BE2C (cell line): ENCODE measurements at regions not wholly inside any gene's neighbourhood (a gene's known extent, or its start where the extent isn't known, plus 50 kb on each side); places are given as distances from the start of the nearest gene placed in this dataset.

Experiments
- DNase-seq: peaks from one replicate; pipeline ENCODE4 v3.0.0-alpha.2; 2020
- H3K27me3 ChIP-seq: fragments of 250-450 bp; sonication (Bioruptor Pico); 2 replicates; pipeline ENCODE4 v1.5.1; 2020; ENCODE audit warnings: mild to moderate bottlenecking
- H3K36me3 ChIP-seq: fragments of 250-450 bp; sonication (Bioruptor Pico); 2 replicates; pipeline ENCODE4 v1.5.1; 2020; ENCODE audit warnings: mild to moderate bottlenecking
- H3K4me1 ChIP-seq: fragments of 250-450 bp; sonication (Bioruptor Pico); 2 replicates; pipeline ENCODE4 v1.5.1; 2020
- H3K4me3 ChIP-seq: 2 replicates; pipeline ENCODE4 v1.5.1; 2011; ENCODE audit warnings: low read depth, low read length
- H3K9me3 ChIP-seq: fragments of 250-450 bp; sonication (Bioruptor Pico); 2 replicates; pipeline ENCODE4 v1.5.1; 2020
- CTCF ChIP-seq: IDR thresholded peaks from 2 replicates; pipeline ENCODE4 v1.5.1; 2012; ENCODE audit warnings: mild to moderate bottlenecking, low read depth, low read length

DNA sequence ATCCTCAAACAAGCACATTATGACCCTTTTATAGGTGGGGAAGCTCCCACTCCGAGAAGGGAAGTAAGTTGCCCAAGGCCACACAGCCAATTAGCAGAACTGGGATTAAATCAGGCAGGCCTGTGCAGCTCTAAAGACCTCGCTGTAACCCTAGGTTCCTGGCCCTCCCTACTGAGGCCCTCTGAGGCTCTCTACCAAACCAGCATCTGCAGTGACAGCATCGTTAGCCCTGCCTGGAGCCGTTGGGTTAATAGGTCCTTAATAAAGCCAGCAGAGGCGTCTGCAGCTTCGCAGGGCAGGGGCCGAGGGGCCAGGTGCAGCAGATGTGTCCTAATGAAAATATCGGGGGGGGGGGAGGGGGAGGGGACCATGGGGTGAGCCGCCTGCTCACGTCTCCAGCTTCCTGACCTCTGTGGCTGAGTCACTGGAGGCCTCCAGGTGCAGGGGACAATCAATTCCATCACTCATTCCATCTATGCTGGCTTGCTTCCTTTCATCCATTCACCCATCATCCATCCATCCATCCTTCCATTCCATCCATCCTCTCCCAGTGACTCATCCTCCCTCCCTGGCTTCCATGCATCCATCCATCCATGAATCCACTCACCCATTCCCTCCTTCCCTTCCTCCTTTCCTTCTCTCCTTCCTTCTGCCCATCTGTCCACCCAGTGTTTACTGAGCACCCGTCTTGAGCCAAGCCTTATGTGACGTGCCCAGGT, 203.9 kb downstream of the C9orf50 start:
- Histone ChIP-seq H3K4me1 (peaks cover 49% of the 10 kb centered on the region), H3K27me3 (no peaks in the 10 kb centered on the region)

DNA sequence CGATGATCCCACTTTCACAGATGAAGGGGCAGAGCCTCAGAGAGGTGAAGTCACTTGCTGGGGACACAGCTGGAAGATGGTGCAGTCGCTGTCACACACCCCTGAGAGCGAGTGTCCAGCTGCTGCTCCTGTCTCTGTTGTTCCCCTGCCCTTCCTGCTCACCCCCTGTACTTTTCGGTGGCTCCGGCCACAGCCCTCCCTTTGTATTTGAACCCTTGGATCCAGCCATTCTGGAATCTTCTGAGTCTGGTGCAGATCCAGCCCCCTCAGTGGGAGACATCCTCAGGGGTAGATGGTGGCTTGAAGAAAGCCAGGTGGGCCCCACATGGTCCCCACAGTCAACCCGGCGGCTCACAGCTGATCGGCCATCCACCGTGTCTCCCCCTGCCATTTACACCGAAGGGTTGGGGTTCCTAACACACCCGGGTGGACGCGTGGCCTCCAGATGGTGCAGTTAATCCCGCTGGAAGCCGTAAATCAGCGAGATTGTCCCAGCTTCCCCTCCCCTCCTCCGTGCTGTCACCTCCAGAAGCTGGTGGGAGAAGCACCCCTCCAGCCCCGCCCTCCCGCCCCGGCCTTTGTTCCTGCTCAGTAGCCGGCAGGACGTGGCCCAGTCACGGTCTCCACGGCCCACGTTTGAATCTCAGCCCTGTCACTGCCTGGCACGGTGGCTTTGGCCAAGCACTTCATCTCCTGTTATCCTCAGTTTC, 204.8 kb downstream of the C9orf50 start:
- Histone ChIP-seq H3K27me3 (no peaks in the 10 kb centered on the region), H3K9me3 (no peaks in the 10 kb centered on the region), H3K4me1 (peaks cover 49% of the 10 kb centered on the region), H3K4me3 (no peak overlapping the region), H3K36me3 (no peaks in the 10 kb centered on the region)
- TF ChIP-seq CTCF: no peak
- no peak for DNase-seq

More for the DNA sequence above, 203.9 kb downstream of the C9orf50 start:
- peak; percentile 77 for DNase-seq
- Histone ChIP-seq H3K36me3 (no peaks in the 10 kb centered on the region), H3K9me3 (no peaks in the 10 kb centered on the region), H3K4me3 (no peak overlapping the region)
- TF ChIP-seq CTCF: no peak

GRCh38 chr9:129414993-129415941, 205.6 kb downstream of the C9orf50 start:
- DNase-seq: no peak
- Histone ChIP-seq H3K4me1 (peaks cover 49% of the 10 kb centered on the region), H3K4me3 (no peak overlapping the region)

GRCh38 chr9:129414377-129414992, 206.4 kb downstream of the C9orf50 start:
- no peak for TF ChIP-seq CTCF
- H3K4me3 ChIP-seq: peak overlapping the region; percentile 49

More at GRCh38 chr9:129414993-129415941, 205.6 kb downstream of the C9orf50 start:
- no peak for TF ChIP-seq CTCF
- Histone ChIP-seq H3K27me3 (no peaks in the 10 kb centered on the region), H3K36me3 (no peaks in the 10 kb centered on the region), H3K9me3 (no peaks in the 10 kb centered on the region)

GRCh38 chr9:129413537-129414376, 207.1 kb downstream of the C9orf50 start:
- TF ChIP-seq CTCF: no peak
- peaks cover 54% of the 10 kb centered on the region for H3K4me1 ChIP-seq
- H3K4me3 ChIP-seq: peak overlapping the region; percentile 54

More at GRCh38 chr9:129414377-129414992, 206.4 kb downstream of the C9orf50 start:
- DNase-seq: peak; percentile 51
- H3K4me1 ChIP-seq: peaks cover 49% of the 10 kb centered on the region
- no peaks in the 10 kb centered on the region for H3K36me3 ChIP-seq
- no peaks in the 10 kb centered on the region for H3K9me3 ChIP-seq
- H3K27me3 ChIP-seq: no peaks in the 10 kb centered on the region

More at GRCh38 chr9:129413537-129414376, 207.1 kb downstream of the C9orf50 start:
- Histone ChIP-seq H3K27me3 (no peaks in the 10 kb centered on the region), H3K36me3 (no peaks in the 10 kb centered on the region), H3K9me3 (no peaks in the 10 kb centered on the region)
- peak; percentile 100 for DNase-seq
